Endodermal cell (in vitro differentiated cells): ENCODE measurements at regions not wholly inside any gene's neighbourhood (a gene's known extent, or its start where the extent isn't known, plus 50 kb on each side); places are given as distances from the start of the nearest gene placed in this dataset.

Experiments
- DNase-seq: peaks from one replicate; pipeline ENCODE4 v3.0.0-alpha.2; 2017
- H3K27ac ChIP-seq: 2 replicates; pipeline ENCODE4 v1.5.1; 2013; ENCODE audit warnings: mild to moderate bottlenecking, low read depth, low read length, moderate library complexity
- H3K27me3 ChIP-seq: 2 replicates; pipeline ENCODE4 v1.6.1; 2013; ENCODE audit warnings: mild to moderate bottlenecking, low read length, moderate library complexity; ENCODE audit not compliant: insufficient read depth, control insufficient read depth, poor library complexity, severe bottlenecking
- H3K36me3 ChIP-seq: 2 replicates; pipeline ENCODE4 v1.7.0; 2013; ENCODE audit warnings: mild to moderate bottlenecking, low read length, moderate library complexity; ENCODE audit not compliant: control insufficient read depth, insufficient read depth
- H3K4me1 ChIP-seq: one replicate; pipeline ENCODE4 v1.7.0; 2013; ENCODE audit warnings: low read length; ENCODE audit not compliant: control insufficient read depth, insufficient read depth
- H3K4me3 ChIP-seq: 2 replicates; pipeline ENCODE4 v1.5.1; 2013; ENCODE audit warnings: mild to moderate bottlenecking, low read length, moderate library complexity
- H3K9ac ChIP-seq: 2 replicates; pipeline ENCODE4 v1.6.1; 2013; ENCODE audit warnings: mild to moderate bottlenecking, low read length, moderate library complexity; ENCODE audit not compliant: poor library complexity, severe bottlenecking; ENCODE audit errors: extremely low read depth
- H3K9me3 ChIP-seq: 2 replicates; pipeline ENCODE4 v1.6.1; 2013; ENCODE audit warnings: mild to moderate bottlenecking, low read length, moderate library complexity; ENCODE audit not compliant: control insufficient read depth
- H3K27ac Mint-ChIP-seq: 2 replicates; pipeline ENCODE4 v1.8.0; 2020; ENCODE audit warnings: mixed read lengths
- H3K27me3 Mint-ChIP-seq: 2 replicates; pipeline ENCODE4 v1.8.0; 2021; ENCODE audit warnings: mild to moderate bottlenecking, mixed read lengths; ENCODE audit not compliant: insufficient read depth
- H3K36me3 Mint-ChIP-seq: 2 replicates; pipeline ENCODE4 v1.8.0; 2020; ENCODE audit warnings: low read depth, mixed read lengths
- H3K4me1 Mint-ChIP-seq: 2 replicates; pipeline ENCODE4 v1.8.0; 2020; ENCODE audit warnings: mixed read lengths
- H3K4me3 Mint-ChIP-seq: 2 replicates; pipeline ENCODE4 v1.8.0; 2020; ENCODE audit warnings: mild to moderate bottlenecking, moderate library complexity, mixed read lengths
- H3K9me3 Mint-ChIP-seq: 2 replicates; pipeline ENCODE4 v1.8.0; 2020; ENCODE audit warnings: mild to moderate bottlenecking, mixed read lengths
- CTCF ChIP-seq: fragments of 200-600 bp; sonication (generic); conservative IDR thresholded peaks from 2 replicates; pipeline ENCODE4 v1.5.0; 2021; ENCODE audit warnings: antibody characterized with exemption, mild to moderate bottlenecking
- WGBS, 2 experiments: methylation state at CpG; one replicate each; pipeline versions ENCODE4 v1.1.5 to v1.1.7; 2013; ENCODE audit warnings: missing lambda C conversion rate in 2 of 2, mixed read lengths in 1 of 2; ENCODE audit not compliant: insufficient coverage in 1 of 2, insufficient read length in 1 of 2; 5-methylcytosine and 5-hydroxymethylcytosine counted together

- H3K36me3 Mint-ChIP-seq: no peaks in the 10 kb centered on the region
- Histone ChIP-seq H3K36me3 (no peaks in the 10 kb centered on the region), H3K4me1 (no peaks in the 10 kb centered on the region), H3K27ac (no peak overlapping the region), H3K4me3 (no peak overlapping the region), H3K9ac (no peak overlapping the region), H3K9me3 (no peaks in the 10 kb centered on the region), H3K27me3 (peaks cover 10% of the 10 kb centered on the region)
- no peak for DNase-seq
- no peak overlapping the region for H3K4me3 Mint-ChIP-seq
- no peak for TF ChIP-seq CTCF
- peaks cover 12% of the 10 kb centered on the region for H3K4me1 Mint-ChIP-seq
- no peaks in the 10 kb centered on the region for H3K9me3 Mint-ChIP-seq
- no peak overlapping the region for H3K27ac Mint-ChIP-seq
- H3K27me3 Mint-ChIP-seq: peaks cover 3% of the 10 kb centered on the region
- WGBS, 2 experiments: 71 to 86% methylated on average over 1 of the region's 1 CpG
Observed at GRCh38 chr2:18131761-18132160, 253.3 kb downstream of the KCNS3 start.

DNA sequence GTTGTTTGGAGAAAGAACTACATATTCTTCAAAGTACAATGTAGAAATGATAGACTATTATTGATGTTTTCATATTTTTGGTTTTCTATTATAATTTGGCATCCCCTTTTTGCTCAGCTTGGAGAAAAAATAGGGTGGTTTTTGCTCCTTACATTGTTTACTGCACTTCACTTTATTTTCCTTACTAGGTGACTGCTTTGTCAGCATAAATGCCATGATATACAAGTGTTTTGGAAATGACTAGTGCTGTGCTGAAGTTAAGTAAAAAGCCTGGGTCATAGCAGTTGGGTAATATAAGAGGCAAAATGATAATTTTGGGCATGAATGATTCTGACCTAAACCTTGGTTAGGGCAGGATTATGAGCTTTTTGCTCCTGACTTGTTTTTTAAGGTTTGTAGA is 250.9 kb downstream of the KCNS3 start:
- H3K9me3 Mint-ChIP-seq: no peaks in the 10 kb centered on the region
- Histone ChIP-seq H3K27ac (no peak overlapping the region), H3K9ac (no peak overlapping the region), H3K9me3 (no peaks in the 10 kb centered on the region), H3K4me1 (no peaks in the 10 kb centered on the region), H3K36me3 (no peaks in the 10 kb centered on the region), H3K4me3 (no peak overlapping the region), H3K27me3 (peaks cover 10% of the 10 kb centered on the region)
- no peak for DNase-seq
- no peak overlapping the region for H3K4me3 Mint-ChIP-seq
- no peak for TF ChIP-seq CTCF
- H3K27ac Mint-ChIP-seq: no peak overlapping the region
- peaks cover 3% of the 10 kb centered on the region for H3K27me3 Mint-ChIP-seq
- no peaks in the 10 kb centered on the region for H3K36me3 Mint-ChIP-seq
- peaks cover 12% of the 10 kb centered on the region for H3K4me1 Mint-ChIP-seq

GRCh38 chr2:18125303-18125702 is 246.8 kb downstream of the KCNS3 start:
- H3K9me3 Mint-ChIP-seq: no peaks in the 10 kb centered on the region
- no peaks in the 10 kb centered on the region for H3K36me3 Mint-ChIP-seq
- Histone ChIP-seq H3K4me3 (no peak overlapping the region), H3K27me3 (peaks cover 10% of the 10 kb centered on the region), H3K36me3 (no peaks in the 10 kb centered on the region), H3K4me1 (no peaks in the 10 kb centered on the region), H3K9me3 (no peaks in the 10 kb centered on the region), H3K27ac (no peak overlapping the region), H3K9ac (no peak overlapping the region)
- DNase-seq: no peak
- peaks cover 3% of the 10 kb centered on the region for H3K27me3 Mint-ChIP-seq
- 90 to 100% methylated on average over 1 of the region's 1 CpG for WGBS, 2 experiments
- no peak overlapping the region for H3K27ac Mint-ChIP-seq
- no peak for TF ChIP-seq CTCF
- H3K4me1 Mint-ChIP-seq: peaks cover 7% of the 10 kb centered on the region
- no peak overlapping the region for H3K4me3 Mint-ChIP-seq
